DOHH2 (cell line): ENCODE measurements at regions not wholly inside any gene's neighbourhood (a gene's known extent, or its start where the extent isn't known, plus 50 kb on each side); places are given as distances from the start of the nearest gene placed in this dataset.
"Not testable (repeated sequence)": the region's sequence is repeated elsewhere in the genome, so short reads cannot be mapped to it uniquely, and the experiment has no call there.

Experiments used
- H3F3A ChIP-seq: fragments of 200-600 bp; sonication (generic), shearing (Covaris generic); 2 replicates; pipeline ENCODE4 v1.6.0; 2016; ENCODE audit warnings: antibody characterized with exemption, mild to moderate bottlenecking; ENCODE audit not compliant: control insufficient read depth, insufficient read depth
- H3K27ac ChIP-seq: fragments of 200-600 bp; sonication (generic); 2 replicates; pipeline ENCODE4 v1.5.1; 2014; ENCODE audit warnings: low read depth, mild to moderate bottlenecking, low read length, moderate library complexity
- H3K27me3 ChIP-seq: fragments of 200-600 bp; sonication (generic); 2 replicates; pipeline ENCODE4 v1.6.1; 2014; ENCODE audit warnings: mild to moderate bottlenecking, low read length, mixed read lengths; ENCODE audit not compliant: control insufficient read depth
- H3K36me3 ChIP-seq: fragments of 200-600 bp; sonication (generic); 2 replicates; pipeline ENCODE4 v1.6.1; 2014; ENCODE audit warnings: mild to moderate bottlenecking, low read length, moderate library complexity, mixed read lengths; ENCODE audit not compliant: control insufficient read depth
- H3K4me1 ChIP-seq: fragments of 200-600 bp; sonication (generic); 2 replicates; pipeline ENCODE4 v1.6.1; 2014; ENCODE audit warnings: mild to moderate bottlenecking, low read length, mixed read lengths; ENCODE audit not compliant: control insufficient read depth
- H3K4me2 ChIP-seq: fragments of 200-600 bp; sonication (generic); 2 replicates; pipeline ENCODE4 v1.6.0; 2014; ENCODE audit warnings: mild to moderate bottlenecking, low read length, moderate library complexity
- H3K4me3 ChIP-seq: fragments of 200-600 bp; sonication (generic); 2 replicates; pipeline ENCODE4 v1.5.1; 2014; ENCODE audit warnings: mild to moderate bottlenecking, low read length, mixed read lengths
- H3K79me2 ChIP-seq: fragments of 200-600 bp; sonication (generic); 2 replicates; pipeline ENCODE4 v1.6.1; 2014; ENCODE audit warnings: mild to moderate bottlenecking, low read length, mixed read lengths; ENCODE audit not compliant: control insufficient read depth
- H3K9me2 ChIP-seq: fragments of 200-600 bp; sonication (generic); replicated peaks from 2 replicates; pipeline ENCODE4 v1.6.1; 2014; ENCODE audit warnings: mild to moderate bottlenecking, low read length, mixed read lengths; ENCODE audit not compliant: control insufficient read depth
- H3K9me3 ChIP-seq: fragments of 200-600 bp; sonication (generic); 2 replicates; pipeline ENCODE4 v1.6.1; 2014; ENCODE audit warnings: antibody characterized with exemption, low read length, mixed read lengths; ENCODE audit not compliant: control insufficient read depth, insufficient read depth
- H4K20me1 ChIP-seq: fragments of 200-600 bp; sonication (generic); 2 replicates; pipeline ENCODE4 v1.6.0; 2014; ENCODE audit warnings: low read depth, mild to moderate bottlenecking, antibody characterized with exemption, low read length, moderate library complexity; ENCODE audit not compliant: control insufficient read depth, insufficient read depth
- CTCF ChIP-seq: fragments of 200-600 bp; sonication (generic); IDR thresholded peaks from one replicate; pipeline ENCODE4 v1.5.1; 2014; ENCODE audit warnings: antibody characterized with exemption, mild to moderate bottlenecking, low read depth, low read length; ENCODE audit not compliant: poor library complexity, severe bottlenecking
- EZH2phosphoT487 ChIP-seq: fragments of 200-600 bp; sonication (generic); IDR thresholded peaks from 2 replicates; pipeline ENCODE4 v1.6.1; 2017; ENCODE audit warnings: borderline replicate concordance, mild to moderate bottlenecking, antibody characterized with exemption, low read length, moderate library complexity, mixed read lengths

- no peaks in the 10 kb centered on the region for H3K9me3 ChIP-seq
- no peak overlapping the region for H3K4me3 ChIP-seq
- no peak overlapping the region for H3K27ac ChIP-seq
- no peaks in the 10 kb centered on the region for H3K79me2 ChIP-seq
- H3K9me2 ChIP-seq = no peaks in the 10 kb centered on the region
- H3F3A ChIP-seq = no peaks in the 10 kb centered on the region
- no peaks in the 10 kb centered on the region for H3K27me3 ChIP-seq
- TF ChIP-seq CTCF = no peak
- TF ChIP-seq EZH2phosphoT487 = no peak
- H3K4me1 ChIP-seq = no peaks in the 10 kb centered on the region
- no peaks in the 10 kb centered on the region for H3K36me3 ChIP-seq
- no peak overlapping the region for H3K4me2 ChIP-seq
- no peaks in the 10 kb centered on the region for H4K20me1 ChIP-seq
Observed at GRCh38 chr3:151526757-151527156, 65.9 kb upstream of the IGSF10 start.

DNA sequence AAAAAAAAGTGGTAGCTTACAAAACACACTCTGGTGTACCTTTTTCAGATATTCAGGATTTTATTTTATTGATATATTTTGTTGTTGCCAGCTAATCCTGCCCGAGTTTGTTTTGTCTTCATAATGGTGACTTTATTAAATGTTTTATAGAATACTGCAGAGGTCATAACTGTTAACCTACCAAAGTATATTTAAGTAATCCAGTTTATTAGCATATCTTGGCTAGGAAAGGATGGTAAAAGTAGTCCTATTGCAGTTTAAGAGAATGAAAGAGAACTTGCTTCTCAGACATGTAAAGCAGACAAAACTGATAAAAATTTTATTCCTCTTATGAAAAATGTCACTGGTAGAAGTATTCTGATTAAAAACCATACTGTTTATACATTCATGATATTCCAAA lies 59.2 kb upstream of the IGSF10 start:
- Histone ChIP-seq H4K20me1 (no peaks in the 10 kb centered on the region), H3K4me1 (no peaks in the 10 kb centered on the region), H3K4me2 (no peak overlapping the region), H3K27me3 (no peaks in the 10 kb centered on the region), H3F3A (no peaks in the 10 kb centered on the region), H3K9me2 (no peaks in the 10 kb centered on the region), H3K36me3 (no peaks in the 10 kb centered on the region), H3K27ac (no peak overlapping the region), H3K79me2 (no peaks in the 10 kb centered on the region), H3K4me3 (no peak overlapping the region), H3K9me3 (no peaks in the 10 kb centered on the region)
- TF ChIP-seq CTCF (no peak), EZH2phosphoT487 (no peak)

GRCh38 chr3:151511433-151511832 lies 50.6 kb upstream of the IGSF10 start:
- not testable (repeated sequence) for H3K36me3 ChIP-seq, H3K27me3 ChIP-seq, H3K9me3 ChIP-seq, H3K9me2 ChIP-seq, H3K79me2 ChIP-seq, H3K4me1 ChIP-seq, H4K20me1 ChIP-seq, H3K4me3 ChIP-seq, H3F3A ChIP-seq, H3K4me2 ChIP-seq, H3K27ac ChIP-seq
